Loucy (cell line): ENCODE measurements at regions not wholly inside any gene's neighbourhood (a gene's known extent, or its start where the extent isn't known, plus 50 kb on each side); places are given as distances from the start of the nearest gene placed in this dataset.

Experiments
- H2AFZ ChIP-seq: fragments of 200-600 bp; sonication (generic); 2 replicates; pipeline ENCODE4 v1.6.0; 2016; ENCODE audit warnings: antibody characterized with exemption, mild to moderate bottlenecking, low read length, moderate library complexity
- H3F3A ChIP-seq: fragments of 200-600 bp; 2 replicates; pipeline ENCODE4 v1.6.0; 2016; ENCODE audit warnings: antibody characterized with exemption, low read depth, mild to moderate bottlenecking
- H3K27me3 ChIP-seq: fragments of 200-600 bp; sonication (generic); 2 replicates; pipeline ENCODE4 v1.6.1; 2014; ENCODE audit warnings: low read length, mild to moderate bottlenecking; ENCODE audit not compliant: insufficient read depth, poor library complexity, severe bottlenecking
- H3K36me3 ChIP-seq: fragments of 200-600 bp; sonication (generic); 2 replicates; pipeline ENCODE4 v1.6.1; 2016; ENCODE audit warnings: low read length; ENCODE audit not compliant: insufficient read depth
- H3K4me1 ChIP-seq: fragments of 200-600 bp; sonication (generic); 2 replicates; pipeline ENCODE4 v1.5.1; 2014; ENCODE audit warnings: low read length, mild to moderate bottlenecking; ENCODE audit not compliant: insufficient read depth, poor library complexity, severe bottlenecking
- H3K4me2 ChIP-seq: fragments of 200-600 bp; sonication (generic); 2 replicates; pipeline ENCODE4 v1.6.0; 2014; ENCODE audit warnings: antibody characterized with exemption, low read length, low read depth, mild to moderate bottlenecking; ENCODE audit not compliant: poor library complexity, severe bottlenecking
- H3K4me3 ChIP-seq: fragments of 200-600 bp; sonication (generic); 2 replicates; pipeline ENCODE4 v1.5.1; 2014; ENCODE audit warnings: low read length, mild to moderate bottlenecking, mixed read lengths; ENCODE audit not compliant: poor library complexity, severe bottlenecking
- H3K79me2 ChIP-seq: fragments of 200-600 bp; sonication (generic); 2 replicates; pipeline ENCODE4 v1.6.1; 2014; ENCODE audit warnings: low read length; ENCODE audit not compliant: insufficient read depth
- H3K9ac ChIP-seq: fragments of 200-600 bp; sonication (generic); 2 replicates; pipeline ENCODE4 v1.6.0; 2014; ENCODE audit warnings: mild to moderate bottlenecking, low read depth, low read length, moderate library complexity; ENCODE audit not compliant: poor library complexity, severe bottlenecking
- H3K9me2 ChIP-seq: fragments of 200-600 bp; sonication (generic); replicated peaks from 2 replicates; pipeline ENCODE4 v1.6.1; 2016; ENCODE audit warnings: low read depth, low read length, mixed read lengths
- H3K9me3 ChIP-seq: fragments of 200-600 bp; sonication (generic); 2 replicates; pipeline ENCODE4 v1.6.1; 2014; ENCODE audit warnings: mild to moderate bottlenecking, antibody characterized with exemption, low read length, low read depth; ENCODE audit not compliant: insufficient read depth
- H4K20me1 ChIP-seq: fragments of 200-600 bp; sonication (generic); 2 replicates; pipeline ENCODE4 v1.6.0; 2014; ENCODE audit warnings: antibody characterized with exemption, low read length, mild to moderate bottlenecking; ENCODE audit not compliant: insufficient read depth, poor library complexity, severe bottlenecking
- EZH2phosphoT487 ChIP-seq: fragments of 200-600 bp; IDR thresholded peaks from 2 replicates; pipeline ENCODE4 v1.6.1; 2018; ENCODE audit warnings: antibody characterized with exemption, mild to moderate bottlenecking, moderate library complexity, borderline replicate concordance
- TF ChIP-seq, protein P1 (sequence below): fragments of 200-600 bp; sonication (generic); conservative IDR thresholded peaks from 2 replicates; pipeline ENCODE4 v1.5.1; 2014; ENCODE audit warnings: mild to moderate bottlenecking, antibody characterized with exemption, low read length

GRCh38 chr5:107275333-107275732 is 395.4 kb downstream of the EFNA5 start:
- H3K4me2 ChIP-seq = no peak overlapping the region
- TF ChIP-seq EZH2phosphoT487 = no peak
- TF ChIP-seq, protein P1, sequence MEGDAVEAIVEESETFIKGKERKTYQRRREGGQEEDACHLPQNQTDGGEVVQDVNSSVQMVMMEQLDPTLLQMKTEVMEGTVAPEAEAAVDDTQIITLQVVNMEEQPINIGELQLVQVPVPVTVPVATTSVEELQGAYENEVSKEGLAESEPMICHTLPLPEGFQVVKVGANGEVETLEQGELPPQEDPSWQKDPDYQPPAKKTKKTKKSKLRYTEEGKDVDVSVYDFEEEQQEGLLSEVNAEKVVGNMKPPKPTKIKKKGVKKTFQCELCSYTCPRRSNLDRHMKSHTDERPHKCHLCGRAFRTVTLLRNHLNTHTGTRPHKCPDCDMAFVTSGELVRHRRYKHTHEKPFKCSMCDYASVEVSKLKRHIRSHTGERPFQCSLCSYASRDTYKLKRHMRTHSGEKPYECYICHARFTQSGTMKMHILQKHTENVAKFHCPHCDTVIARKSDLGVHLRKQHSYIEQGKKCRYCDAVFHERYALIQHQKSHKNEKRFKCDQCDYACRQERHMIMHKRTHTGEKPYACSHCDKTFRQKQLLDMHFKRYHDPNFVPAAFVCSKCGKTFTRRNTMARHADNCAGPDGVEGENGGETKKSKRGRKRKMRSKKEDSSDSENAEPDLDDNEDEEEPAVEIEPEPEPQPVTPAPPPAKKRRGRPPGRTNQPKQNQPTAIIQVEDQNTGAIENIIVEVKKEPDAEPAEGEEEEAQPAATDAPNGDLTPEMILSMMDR = no peak
- no peak overlapping the region for H3K9ac ChIP-seq
- no peaks in the 10 kb centered on the region for H3F3A ChIP-seq
- H3K4me3 ChIP-seq = no peak overlapping the region
- no peaks in the 10 kb centered on the region for H4K20me1 ChIP-seq
- H2AFZ ChIP-seq = no peak overlapping the region
- no peaks in the 10 kb centered on the region for H3K4me1 ChIP-seq
- H3K79me2 ChIP-seq = no peaks in the 10 kb centered on the region
- no peaks in the 10 kb centered on the region for H3K9me2 ChIP-seq
- H3K27me3 ChIP-seq = no peaks in the 10 kb centered on the region
- no peaks in the 10 kb centered on the region for H3K9me3 ChIP-seq
- H3K36me3 ChIP-seq = no peaks in the 10 kb centered on the region

GRCh38 chr5:107274571-107274970 is 396.2 kb downstream of the EFNA5 start:
- Histone ChIP-seq H3K4me2 (no peak overlapping the region), H3K79me2 (no peaks in the 10 kb centered on the region), H3K9me2 (no peaks in the 10 kb centered on the region), H3K9ac (no peak overlapping the region), H3K4me1 (no peaks in the 10 kb centered on the region), H3K9me3 (no peaks in the 10 kb centered on the region), H3K4me3 (no peak overlapping the region), H3K27me3 (no peaks in the 10 kb centered on the region), H2AFZ (no peak overlapping the region), H3F3A (no peaks in the 10 kb centered on the region), H4K20me1 (no peaks in the 10 kb centered on the region), H3K36me3 (no peaks in the 10 kb centered on the region)
- TF ChIP-seq EZH2phosphoT487 = no peak
- TF ChIP-seq, protein P1 = no peak

- no peak for TF ChIP-seq EZH2phosphoT487
- TF ChIP-seq, protein P1 = no peak
- no peaks in the 10 kb centered on the region for H3F3A ChIP-seq
These were observed 397.8 kb downstream of the EFNA5 start for GRCh38 chr5:107272954-107273353.

More at GRCh38 chr5:107272954-107273353, 397.8 kb downstream of the EFNA5 start:
- no peak overlapping the region for H2AFZ ChIP-seq
- H3K9me2 ChIP-seq = no peaks in the 10 kb centered on the region
- H3K79me2 ChIP-seq = no peaks in the 10 kb centered on the region
- no peaks in the 10 kb centered on the region for H3K4me1 ChIP-seq
- no peak overlapping the region for H3K9ac ChIP-seq
- H3K36me3 ChIP-seq = no peaks in the 10 kb centered on the region
- H3K9me3 ChIP-seq = no peaks in the 10 kb centered on the region
- no peak overlapping the region for H3K4me3 ChIP-seq
- no peaks in the 10 kb centered on the region for H4K20me1 ChIP-seq
- no peak overlapping the region for H3K4me2 ChIP-seq
- no peaks in the 10 kb centered on the region for H3K27me3 ChIP-seq
